ENCODE measurements at regions not wholly inside any gene's neighbourhood (a gene's known extent, or its start where the extent isn't known, plus 50 kb on each side); places are given as distances from the start of the nearest gene placed in this dataset.

- no peaks in the 10 kb centered on the region for H3K36me3 ChIP-seq (ENCODE audit: insufficient read depth)
- H3K4me1 ChIP-seq (ENCODE audit: insufficient read depth) = no peaks in the 10 kb centered on the region
- no peaks in the 10 kb centered on the region for H3K79me2 ChIP-seq (replicated peaks; ENCODE audit: insufficient read depth)
- Mint-ChIP-seq H3K27ac (no peak overlapping the region), H3K27me3 (ENCODE audit: insufficient read depth, low read depth, poor library complexity) (no peaks in the 10 kb centered on the region), H3K36me3 (ENCODE audit: low read depth) (no peaks in the 10 kb centered on the region), H3K9me3 (no peaks in the 10 kb centered on the region), H3K4me3 (no peak overlapping the region), H3K4me1 (peaks cover 2% of the 10 kb centered on the region; the same call in 1 of the 3 replicates)
- H4K20me1 ChIP-seq (replicated peaks; ENCODE audit: insufficient read depth) = no peaks in the 10 kb centered on the region
- H3F3A ChIP-seq (replicated peaks; ENCODE audit: low read depth) = no peaks in the 10 kb centered on the region
- H3K4me3 ChIP-seq = no peak overlapping the region
- H3K9me2 ChIP-seq (ENCODE audit: insufficient read depth) = no peaks in the 10 kb centered on the region
- TF ChIP-seq ZNF114 (CRISPR knock-in tag; IDR thresholded peaks at IDR 0.05) = no peak
- no peak for TF ChIP-seq STAT1 (IDR thresholded peaks at IDR 0.05; ENCODE audit: unreplicated experiment)
- DNase-seq (ENCODE audit: low spot score) = no peak
- no peak for ATAC-seq
- no peak overlapping the region for H2AFZ ChIP-seq
- H3K4me2 ChIP-seq = no peak overlapping the region
- no peaks in the 10 kb centered on the region for H3K27me3 ChIP-seq (ENCODE audit: insufficient read depth)
- no peak overlapping the region for H3K27ac ChIP-seq (ENCODE audit: low read depth)
Observed at GRCh38 chr1:90126834-90127233, 131.9 kb downstream of the ZNF326 start.

- peak overlapping the region; percentile 16; the same call in 1 of the 2 replicates for H2AFZ ChIP-seq
- H4K20me1 ChIP-seq (replicated peaks; ENCODE audit: insufficient read depth) = no peaks in the 10 kb centered on the region
- Mint-ChIP-seq H3K4me1 (peaks cover 2% of the 10 kb centered on the region; the same call in 1 of the 3 replicates), H3K36me3 (ENCODE audit: low read depth) (no peaks in the 10 kb centered on the region), H3K9me3 (peaks cover 2% of the 10 kb centered on the region; the same call in 1 of the 3 replicates), H3K27ac (no peak overlapping the region), H3K27me3 (ENCODE audit: insufficient read depth, low read depth, poor library complexity) (no peaks in the 10 kb centered on the region), H3K4me3 (no peak overlapping the region)
- H3K4me1 ChIP-seq (ENCODE audit: insufficient read depth) = no peaks in the 10 kb centered on the region
- H3K27ac ChIP-seq (ENCODE audit: low read depth) = no peak overlapping the region
- DNase-seq (ENCODE audit: low spot score) (no peak), ATAC-seq (no peak)
- no peaks in the 10 kb centered on the region; the same call in 1 of the 2 replicates for H3K36me3 ChIP-seq (ENCODE audit: insufficient read depth)
- H3K27me3 ChIP-seq (ENCODE audit: insufficient read depth) = no peaks in the 10 kb centered on the region
- H3K79me2 ChIP-seq (replicated peaks; ENCODE audit: insufficient read depth) = no peaks in the 10 kb centered on the region
- H3K4me3 ChIP-seq = no peak overlapping the region
- no peaks in the 10 kb centered on the region for H3K9me2 ChIP-seq (ENCODE audit: insufficient read depth)
- no peaks in the 10 kb centered on the region for H3F3A ChIP-seq (replicated peaks; ENCODE audit: low read depth)
- no peak overlapping the region for H3K4me2 ChIP-seq
- TF ChIP-seq ZNF462 (CRISPR knock-in tag; IDR thresholded peaks at IDR 0.05) = no peak
- no peak for TF ChIP-seq STAT1 (IDR thresholded peaks at IDR 0.05; ENCODE audit: unreplicated experiment)
- no peak for TF ChIP-seq POLR2AphosphoS5 (IDR thresholded peaks at IDR 0.05; ENCODE audit: low read depth)
- no peak for TF ChIP-seq ZNF331 (CRISPR knock-in tag; IDR thresholded peaks at IDR 0.05; ENCODE audit: low read depth)
- TF ChIP-seq NANOG (IDR thresholded peaks at IDR 0.05; ENCODE audit: borderline replicate concordance) = no peak
- no peak for TF ChIP-seq CTCF (conservative IDR thresholded peaks at IDR 0.05; ENCODE audit: low read depth in 2 of 2)
- TF ChIP-seq REST (IDR thresholded peaks at IDR 0.05; ENCODE audit: unreplicated experiment) = no peak
- no peak for TF ChIP-seq CREB1 (CRISPR knock-in tag; IDR thresholded peaks at IDR 0.05; ENCODE audit: low read depth)
- no peak for TF ChIP-seq EZH2phosphoT487 (IDR thresholded peaks at IDR 0.05; ENCODE audit: unreplicated experiment)
Observed at GRCh38 chr1:90122654-90123340, 127.9 kb downstream of the ZNF326 start.

Measured in GM23338 (cell line).